ENCODE measurements at regions not wholly inside any gene's neighbourhood (a gene's known extent, or its start where the extent isn't known, plus 50 kb on each side); places are given as distances from the start of the nearest gene placed in this dataset.

DNA sequence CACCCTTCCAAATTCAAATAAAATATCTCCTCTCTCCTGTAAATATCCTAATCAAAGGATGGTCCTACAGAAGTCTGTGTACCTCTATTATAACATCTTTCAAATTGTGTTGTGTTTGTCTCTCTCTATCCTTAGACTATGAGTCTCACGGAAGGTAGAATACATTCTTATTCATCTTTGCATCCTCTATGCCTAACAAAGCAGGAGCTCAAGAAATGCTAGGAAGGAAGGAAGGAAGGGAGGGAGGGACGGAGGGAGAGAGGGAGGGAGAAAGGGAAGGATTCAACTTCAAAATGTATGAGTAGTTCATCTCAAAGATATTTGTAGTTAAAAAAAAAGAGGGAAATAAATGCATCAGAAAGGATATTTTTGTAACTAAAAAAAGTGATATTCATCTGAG, 150.0 kb downstream of the RTP4 start:
- TF ChIP-seq POLR2A (IDR thresholded peaks at IDR 0.05; ENCODE audit: low read depth, low read length) (no peak), POLR2AphosphoS5 (IDR thresholded peaks at IDR 0.05; ENCODE audit: low read depth, low read length) (no peak), SPI1 (IDR thresholded peaks at IDR 0.05; ENCODE audit: low read depth, low read length) (no peak), PAX5 (IDR thresholded peaks at IDR 0.05; ENCODE audit: insufficient read depth, low read length, severe bottlenecking) (no peak), TAF1 (IDR thresholded peaks at IDR 0.05; ENCODE audit: low read depth, low read length) (no peak)

Measured in GM12891 (cell line).